Kidney (tissue), 13 donors: ENCODE measurements at regions not wholly inside any gene's neighbourhood (a gene's known extent, or its start where the extent isn't known, plus 50 kb on each side); places are given as distances from the start of the nearest gene placed in this dataset.

ENCODE experiments used
- DNase-seq, 5 donors: peaks; one replicate each; pipeline ENCODE4 v3.0.0-alpha.2; 2013 to 2020
- FAIRE-seq: peaks from 2 replicates; lab custom pipeline; 2012; peaks lifted over from hg19 to GRCh38; lab: Jason Lieb, UNC
- H3K27ac ChIP-seq, 2 donors: one replicate each; pipeline ENCODE4 v1.7.0; 2013; ENCODE audit warnings: low read depth in 2 of 2, low read length in 2 of 2, inconsistent platforms in 1 of 2
- H3K27me3 ChIP-seq: one replicate; pipeline ENCODE4 v1.7.1; 2013; ENCODE audit warnings: low read length, inconsistent platforms; ENCODE audit not compliant: control insufficient read depth, insufficient read depth
- H3K36me3 ChIP-seq, 3 donors: one replicate each; pipeline versions ENCODE4 v1.7.0 to v1.7.1; 2013; ENCODE audit warnings: low read length in 3 of 3, control low read depth in 1 of 3, inconsistent platforms in 1 of 3; ENCODE audit not compliant: insufficient read depth in 3 of 3, control insufficient read depth in 2 of 3
- H3K4me1 ChIP-seq, 3 donors: one replicate each; pipeline versions ENCODE4 v1.7.0 to v1.7.1; 2013; ENCODE audit warnings: low read length in 3 of 3, inconsistent platforms in 1 of 3, low read depth in 1 of 3; ENCODE audit not compliant: control insufficient read depth in 2 of 3, insufficient read depth in 2 of 3
- H3K4me3 ChIP-seq, 3 donors: one replicate each; pipeline versions ENCODE4 v1.7.0 to v1.8.1; 2013; ENCODE audit warnings: low read length in 3 of 3, control low read depth in 1 of 3, inconsistent platforms in 1 of 3
- H3K9ac ChIP-seq, 3 donors: one replicate each; pipeline versions ENCODE4 v1.7.0 to v1.7.1; 2013; ENCODE audit warnings: low read length in 3 of 3, control low read depth in 1 of 3, inconsistent platforms in 1 of 3
- H3K9me3 ChIP-seq, 3 donors: one replicate each; pipeline versions ENCODE4 v1.7.0 to v1.7.1; 2013; ENCODE audit warnings: low read length in 3 of 3, control low read depth in 1 of 3, inconsistent platforms in 1 of 3; ENCODE audit not compliant: control insufficient read depth in 2 of 3, insufficient read depth in 1 of 3
- CTCF ChIP-seq: IDR thresholded peaks from 3 replicates; pipeline ENCODE4 v1.5.1; 2012; ENCODE audit warnings: mild to moderate bottlenecking, moderate library complexity, borderline replicate concordance; ENCODE audit not compliant: insufficient read depth; ENCODE audit errors: extremely low read depth
- intact Hi-C: fragments of 100-400 bp; cut with DNase I; formaldehyde crosslinking; loops from one replicate; pipeline ENCODE4 v1.11.1; 2022
- donor health status: control.
- donor health status: control.
- donor health status: control.
- donor health status: control.
- donor health status: control.
- donor health status: DM: yes; HTN: yes; CAD: no.
- donor health status: Normal renal cell carcinoma (clear cell type).

GRCh38 chr7:346116-346898 lies 56.3 kb downstream of the FOXL3 start:
- Histone ChIP-seq H3K4me3 (no peak overlapping the region), H3K4me1 (peaks cover 0 to 2% (median 0%) of the 10 kb centered on the region in 3 donors), H3K9ac (no peak overlapping the region), H3K27me3 (no peaks in the 10 kb centered on the region), H3K9me3 (no peaks in the 10 kb centered on the region), H3K27ac (no peak overlapping the region), H3K36me3 (no peaks in the 10 kb centered on the region)
- DNase-seq (no peak), FAIRE-seq (no peak)
- intact Hi-C loops: no loop called here
- TF ChIP-seq CTCF: no peak

GRCh38 chr7:347001-347590 lies 57.1 kb downstream of the FOXL3 start:
- Histone ChIP-seq H3K4me3 (no peak overlapping the region), H3K27ac (no peak overlapping the region), H3K9ac (no peak overlapping the region), H3K9me3 (no peaks in the 10 kb centered on the region), H3K4me1 (peaks cover 0 to 2% (median 0%) of the 10 kb centered on the region in 3 donors), H3K36me3 (no peaks in the 10 kb centered on the region), H3K27me3 (no peaks in the 10 kb centered on the region)
- intact Hi-C loops: no loop called here
- no peak for DNase-seq
- no peak for FAIRE-seq
- TF ChIP-seq CTCF: no peak

GRCh38 chr7:347644-348479 lies 57.9 kb downstream of the FOXL3 start:
- intact Hi-C loops: no loop called here
- Histone ChIP-seq H3K27ac (no peak overlapping the region), H3K4me3 (no peak overlapping the region), H3K36me3 (no peaks in the 10 kb centered on the region), H3K27me3 (no peaks in the 10 kb centered on the region), H3K9ac (no peak overlapping the region), H3K4me1 (peaks cover 0 to 2% (median 0%) of the 10 kb centered on the region in 3 donors), H3K9me3 (no peaks in the 10 kb centered on the region)
- DNase-seq (no peak), FAIRE-seq (no peak)
- no peak for TF ChIP-seq CTCF
